ENCODE measurements at regions not wholly inside any gene's neighbourhood (a gene's known extent, or its start where the extent isn't known, plus 50 kb on each side); places are given as distances from the start of the nearest gene placed in this dataset.

- Histone ChIP-seq H3K4me3 (ENCODE audit: low read length) (no peak overlapping the region), H3K9ac (ENCODE audit: low read length) (no peak overlapping the region), H3K79me2 (ENCODE audit: low read length) (no peaks in the 10 kb centered on the region), H3K4me1 (ENCODE audit: low read length) (no peaks in the 10 kb centered on the region), H3K27ac (ENCODE audit: low read length) (no peak overlapping the region), H2AFZ (ENCODE audit: low read depth, low read length) (no peak overlapping the region), H3K27me3 (ENCODE audit: low read depth, low read length) (no peaks in the 10 kb centered on the region), H3K4me2 (ENCODE audit: low read length) (no peak overlapping the region), H4K20me1 (ENCODE audit: insufficient read depth, low read length) (no peaks in the 10 kb centered on the region), H3K9me3 (ENCODE audit: insufficient read depth, low read length) (no peaks in the 10 kb centered on the region), H3K36me3 (replicated peaks; ENCODE audit: low read depth, low read length) (no peaks in the 10 kb centered on the region)
- no peak for TF ChIP-seq CTCF (IDR thresholded peaks at IDR 0.05; ENCODE audit: low read depth, low read length)
- no peak for TF ChIP-seq EZH2phosphoT487 (IDR thresholded peaks at IDR 0.05; ENCODE audit: low read depth)
Measured at GRCh38 chr4:149077181-149077580, 635.0 kb upstream of the NR3C2 start.

- Histone ChIP-seq H3K9me3 (ENCODE audit: insufficient read depth, low read length) (no peaks in the 10 kb centered on the region), H4K20me1 (ENCODE audit: insufficient read depth, low read length) (no peaks in the 10 kb centered on the region), H3K79me2 (ENCODE audit: low read length) (no peaks in the 10 kb centered on the region), H3K27me3 (ENCODE audit: low read depth, low read length) (no peaks in the 10 kb centered on the region), H3K4me3 (ENCODE audit: low read length) (no peak overlapping the region), H2AFZ (ENCODE audit: low read depth, low read length) (no peak overlapping the region), H3K4me1 (ENCODE audit: low read length) (no peaks in the 10 kb centered on the region), H3K27ac (ENCODE audit: low read length) (no peak overlapping the region), H3K9ac (ENCODE audit: low read length) (no peak overlapping the region), H3K36me3 (replicated peaks; ENCODE audit: low read depth, low read length) (no peaks in the 10 kb centered on the region), H3K4me2 (ENCODE audit: low read length) (no peak overlapping the region)
- TF ChIP-seq CTCF (IDR thresholded peaks at IDR 0.05; ENCODE audit: low read depth, low read length) (no peak), EZH2phosphoT487 (IDR thresholded peaks at IDR 0.05; ENCODE audit: low read depth) (no peak)
Measured at GRCh38 chr4:149076401-149076800, 634.2 kb upstream of the NR3C2 start.

GRCh38 chr4:149072384-149072783 is 630.2 kb upstream of the NR3C2 start:
- Histone ChIP-seq H3K9me3 (ENCODE audit: insufficient read depth, low read length) (no peaks in the 10 kb centered on the region), H3K36me3 (replicated peaks; ENCODE audit: low read depth, low read length) (no peaks in the 10 kb centered on the region), H3K27ac (ENCODE audit: low read length) (no peak overlapping the region), H3K9ac (ENCODE audit: low read length) (no peak overlapping the region), H3K27me3 (ENCODE audit: low read depth, low read length) (no peaks in the 10 kb centered on the region), H3K4me2 (ENCODE audit: low read length) (no peak overlapping the region), H3K79me2 (ENCODE audit: low read length) (no peaks in the 10 kb centered on the region), H3K4me1 (ENCODE audit: low read length) (no peaks in the 10 kb centered on the region), H4K20me1 (ENCODE audit: insufficient read depth, low read length) (no peaks in the 10 kb centered on the region), H2AFZ (ENCODE audit: low read depth, low read length) (no peak overlapping the region), H3K4me3 (ENCODE audit: low read length) (no peak overlapping the region)
- TF ChIP-seq CTCF (IDR thresholded peaks at IDR 0.05; ENCODE audit: low read depth, low read length) (no peak), EZH2phosphoT487 (IDR thresholded peaks at IDR 0.05; ENCODE audit: low read depth) (no peak)

GRCh38 chr4:149065753-149066152 is 623.5 kb upstream of the NR3C2 start:
- TF ChIP-seq CTCF (IDR thresholded peaks at IDR 0.05; ENCODE audit: low read depth, low read length) (no peak), EZH2phosphoT487 (IDR thresholded peaks at IDR 0.05; ENCODE audit: low read depth) (no peak)
- Histone ChIP-seq H3K79me2 (ENCODE audit: low read length) (no peaks in the 10 kb centered on the region), H3K9ac (ENCODE audit: low read length) (no peak overlapping the region), H3K27me3 (ENCODE audit: low read depth, low read length) (no peaks in the 10 kb centered on the region), H3K36me3 (replicated peaks; ENCODE audit: low read depth, low read length) (no peaks in the 10 kb centered on the region), H3K4me2 (ENCODE audit: low read length) (no peak overlapping the region), H2AFZ (ENCODE audit: low read depth, low read length) (no peak overlapping the region), H3K27ac (ENCODE audit: low read length) (no peak overlapping the region), H3K4me3 (ENCODE audit: low read length) (no peak overlapping the region), H3K9me3 (ENCODE audit: insufficient read depth, low read length) (no peaks in the 10 kb centered on the region), H3K4me1 (ENCODE audit: low read length) (no peaks in the 10 kb centered on the region), H4K20me1 (ENCODE audit: insufficient read depth, low read length) (no peaks in the 10 kb centered on the region)

Data from OCI-LY3 (cell line).